Skeletal muscle cell (primary cell): ENCODE measurements at regions not wholly inside any gene's neighbourhood (a gene's known extent, or its start where the extent isn't known, plus 50 kb on each side); places are given as distances from the start of the nearest gene placed in this dataset.
"Not testable (repeated sequence)": the region's sequence is repeated elsewhere in the genome, so short reads cannot be mapped to it uniquely, and the experiment has no call there.

Experiments used
- DNase-seq: peaks from one replicate; pipeline ENCODE4 v3.0.0-alpha.2; 2010; ENCODE audit warnings: low read depth
- H3K4me3 ChIP-seq: 2 replicates; pipeline ENCODE4 v1.5.1; 2011; ENCODE audit warnings: low read depth, mild to moderate bottlenecking, control low read depth, low read length, moderate library complexity

- no peak for DNase-seq
- H3K4me3 ChIP-seq, result no peak overlapping the region
Observed at GRCh38 chr4:12375805-12376204, 947.1 kb upstream of the HS3ST1 start.

GRCh38 chr4:12365869-12366268 is 937.2 kb upstream of the HS3ST1 start:
- H3K4me3 ChIP-seq, DNase-seq: not testable (repeated sequence)

GRCh38 chr4:12360391-12360790 is 931.7 kb upstream of the HS3ST1 start:
- no peak for DNase-seq
- no peak overlapping the region for H3K4me3 ChIP-seq

- DNase-seq, result no peak
- H3K4me3 ChIP-seq, result no peak overlapping the region
Observed at GRCh38 chr4:12359420-12359819, 930.7 kb upstream of the HS3ST1 start.

- DNase-seq, result not testable (repeated sequence)
Observed at GRCh38 chr4:12333083-12333482, 904.4 kb upstream of the HS3ST1 start.

GRCh38 chr4:12324965-12325364 is 896.3 kb upstream of the HS3ST1 start:
- no peak overlapping the region for H3K4me3 ChIP-seq

More at GRCh38 chr4:12333083-12333482, 904.4 kb upstream of the HS3ST1 start:
- not testable (repeated sequence) for H3K4me3 ChIP-seq

GRCh38 chr4:12319765-12320164 is 891.1 kb upstream of the HS3ST1 start:
- H3K4me3 ChIP-seq, result no peak overlapping the region
- DNase-seq, result peak; percentile 5

More at GRCh38 chr4:12324965-12325364, 896.3 kb upstream of the HS3ST1 start:
- no peak for DNase-seq

- H3K4me3 ChIP-seq, result no peak overlapping the region
- no peak for DNase-seq
Observed at GRCh38 chr4:12304905-12305304, 876.2 kb upstream of the HS3ST1 start.

- H3K4me3 ChIP-seq, result no peak overlapping the region
- no peak for DNase-seq
Observed at GRCh38 chr4:12296366-12296765, 867.7 kb upstream of the HS3ST1 start.

GRCh38 chr4:12293906-12294525 is 865.3 kb upstream of the HS3ST1 start:
- DNase-seq, result no peak
- H3K4me3 ChIP-seq, result no peak overlapping the region

- DNase-seq, result no peak
Observed at GRCh38 chr4:12286351-12286750, 857.7 kb upstream of the HS3ST1 start.

GRCh38 chr4:12270546-12270945 is 841.9 kb upstream of the HS3ST1 start:
- DNase-seq, result no peak

More at GRCh38 chr4:12286351-12286750, 857.7 kb upstream of the HS3ST1 start:
- no peak overlapping the region for H3K4me3 ChIP-seq

GRCh38 chr4:12265554-12265953 is 836.9 kb upstream of the HS3ST1 start:
- DNase-seq, result no peak
- H3K4me3 ChIP-seq, result no peak overlapping the region

More at GRCh38 chr4:12270546-12270945, 841.9 kb upstream of the HS3ST1 start:
- H3K4me3 ChIP-seq, result no peak overlapping the region

- DNase-seq, result no peak
- H3K4me3 ChIP-seq, result no peak overlapping the region
Observed at GRCh38 chr4:12260453-12260852, 831.8 kb upstream of the HS3ST1 start.

GRCh38 chr4:12244973-12245372 is 816.3 kb upstream of the HS3ST1 start:
- no peak overlapping the region for H3K4me3 ChIP-seq
- no peak for DNase-seq

- DNase-seq, result no peak
- H3K4me3 ChIP-seq, result no peak overlapping the region
Observed at GRCh38 chr4:12242354-12242753, 813.7 kb upstream of the HS3ST1 start.

- DNase-seq, result no peak
- H3K4me3 ChIP-seq, result no peak overlapping the region
Observed at GRCh38 chr4:12239897-12240636, 811.4 kb upstream of the HS3ST1 start.

- no peak overlapping the region for H3K4me3 ChIP-seq
- no peak for DNase-seq
Observed at GRCh38 chr4:12231098-12231497, 802.4 kb upstream of the HS3ST1 start.

GRCh38 chr4:12221031-12221430 is 792.3 kb upstream of the HS3ST1 start:
- no peak for DNase-seq
- H3K4me3 ChIP-seq, result no peak overlapping the region

- H3K4me3 ChIP-seq, result no peak overlapping the region
- DNase-seq, result no peak
Observed at GRCh38 chr4:12211636-12212035, 782.9 kb upstream of the HS3ST1 start.

- H3K4me3 ChIP-seq, result no peak overlapping the region
- DNase-seq, result no peak
Observed at GRCh38 chr4:12207396-12207795, 778.7 kb upstream of the HS3ST1 start.
